Natural killer cell treated with Interleukin-12 subunit alpha and Interleukin-12 subunit beta and Interleukin-15 and Interleukin-18, amount 100 ng/mL, for 72 hours (primary cell): ENCODE measurements at regions not wholly inside any gene's neighbourhood (a gene's known extent, or its start where the extent isn't known, plus 50 kb on each side); places are given as distances from the start of the nearest gene placed in this dataset.

Experiments
- ATAC-seq, 2 donors: fragments of 150-1000 bp; cut with Tn5 transposase in 1 of 2; sonication (Bioruptor Pico), chemical (Tn5 transposase) in 1 of 2; 2 replicates each; pipeline ENCODE4 v1.10.0; 2021
- DNase-seq: peaks from one replicate; pipeline ENCODE4 v3.0.0; 2022; ENCODE audit warnings: low spot score
- H3K27ac Mint-ChIP-seq, 2 donors: 1 replicate in 1 of 2; 2 replicates in 1 of 2; pipeline ENCODE4 v1.8.0; 2022; ENCODE audit warnings: mixed read lengths in 2 of 2, mild to moderate bottlenecking in 1 of 2, moderate library complexity in 1 of 2
- H3K27me3 Mint-ChIP-seq, 2 donors: 1 replicate in 1 of 2; 2 replicates in 1 of 2; pipeline ENCODE4 v1.8.0; 2022; ENCODE audit warnings: mixed read lengths in 2 of 2
- H3K36me3 Mint-ChIP-seq: one replicate; pipeline ENCODE4 v1.8.0; 2022; ENCODE audit warnings: mixed read lengths
- H3K4me1 Mint-ChIP-seq, 2 donors: 1 replicate in 1 of 2; 2 replicates in 1 of 2; pipeline ENCODE4 v1.8.0; 2022; ENCODE audit warnings: low read depth in 2 of 2, mixed read lengths in 2 of 2, mild to moderate bottlenecking in 1 of 2
- H3K4me3 Mint-ChIP-seq: one replicate; pipeline ENCODE4 v1.8.0; 2022; ENCODE audit warnings: mixed read lengths
- H3K9me3 Mint-ChIP-seq: 2 replicates; pipeline ENCODE4 v1.8.0; 2022; ENCODE audit warnings: mixed read lengths

DNA sequence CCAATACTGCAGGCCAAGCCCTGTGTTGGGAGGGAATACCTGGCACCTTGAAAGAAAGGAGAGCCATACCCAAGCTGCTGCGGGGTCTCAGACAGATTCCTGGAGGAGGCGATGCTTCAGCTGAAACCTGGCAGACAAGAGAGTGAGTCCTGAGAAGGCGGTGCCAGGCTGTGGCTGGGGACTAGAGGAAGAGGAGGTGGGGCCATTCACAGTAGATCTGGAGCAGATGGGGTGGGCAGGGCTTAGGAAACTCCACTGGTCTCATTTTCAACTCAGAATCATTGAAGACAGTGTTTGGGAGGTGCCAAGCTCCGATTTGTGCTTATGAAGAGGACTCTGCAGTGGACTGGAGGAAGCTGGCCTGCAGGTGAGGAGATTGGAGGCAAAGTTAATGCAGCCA, 236.3 kb upstream of the MKI67 start:
- Mint-ChIP-seq H3K9me3 (no peaks in the 10 kb centered on the region), H3K4me3 (no peak overlapping the region), H3K27ac (no peak overlapping the region), H3K27me3 (peaks cover 11 to 27% of the 10 kb centered on the region in 2 donors), H3K4me1 (no peaks in the 10 kb centered on the region), H3K36me3 (no peaks in the 10 kb centered on the region)
- no peak for DNase-seq
- ATAC-seq, result no peak

DNA sequence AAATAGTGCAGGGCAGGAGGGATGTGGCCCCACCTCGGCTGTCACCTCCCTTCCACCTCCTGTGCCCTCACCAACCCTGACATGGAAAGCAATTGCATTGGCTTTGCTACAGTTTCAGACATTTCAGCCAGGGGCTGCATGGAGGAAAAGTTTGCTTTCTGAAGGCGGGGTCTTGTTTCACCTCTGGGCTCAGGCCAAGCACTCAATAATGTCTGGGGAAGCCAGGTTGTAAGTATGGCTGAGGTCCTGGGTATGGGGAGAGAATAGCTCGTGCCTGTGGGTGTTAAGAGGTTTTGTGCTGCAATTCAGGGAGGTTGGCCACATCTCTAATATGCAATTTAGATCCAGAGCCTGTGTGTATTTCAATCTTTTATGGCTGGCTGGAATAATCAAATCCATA, 238.4 kb upstream of the MKI67 start:
- H3K9me3 Mint-ChIP-seq, result no peaks in the 10 kb centered on the region
- no peak overlapping the region for H3K4me3 Mint-ChIP-seq
- no peak for ATAC-seq
- no peaks in the 10 kb centered on the region for H3K36me3 Mint-ChIP-seq
- peaks cover 8 to 21% of the 10 kb centered on the region in 2 donors for H3K27me3 Mint-ChIP-seq
- no peak for DNase-seq
- H3K27ac Mint-ChIP-seq, result no peak overlapping the region
- H3K4me1 Mint-ChIP-seq, result no peaks in the 10 kb centered on the region

DNA sequence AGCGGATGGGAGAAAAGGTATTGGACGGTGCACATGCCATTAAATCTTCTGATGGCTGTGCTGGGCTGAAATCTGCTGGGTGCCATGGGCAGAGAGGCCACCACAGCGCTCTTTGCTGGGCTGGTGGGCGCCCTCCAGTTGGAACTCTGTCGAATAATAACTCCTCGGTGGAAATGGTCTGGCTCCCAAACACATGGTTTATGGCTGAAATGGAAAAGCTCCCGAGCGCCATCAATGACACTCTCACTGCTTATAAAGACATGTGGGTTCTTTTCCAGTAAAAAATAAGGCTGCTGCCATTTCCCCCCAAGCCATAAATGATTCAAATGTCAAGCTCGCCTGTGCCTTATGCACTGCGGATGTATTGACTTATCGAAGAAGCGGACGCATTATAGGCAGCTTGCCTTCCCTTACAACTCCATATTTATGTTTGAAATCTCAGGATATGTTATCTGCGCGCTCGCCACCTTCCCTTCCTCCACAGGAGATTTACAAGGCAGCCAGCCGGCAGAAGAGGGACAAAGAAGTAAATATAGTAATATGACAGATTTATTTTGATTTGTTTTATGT, 239.0 kb upstream of the MKI67 start:
- Mint-ChIP-seq H3K4me1 (no peaks in the 10 kb centered on the region), H3K4me3 (no peak overlapping the region), H3K27me3 (peaks cover 8 to 21% of the 10 kb centered on the region in 2 donors), H3K9me3 (no peaks in the 10 kb centered on the region), H3K36me3 (no peaks in the 10 kb centered on the region), H3K27ac (no peak overlapping the region)
- DNase-seq (no peak), ATAC-seq (no peak)

DNA sequence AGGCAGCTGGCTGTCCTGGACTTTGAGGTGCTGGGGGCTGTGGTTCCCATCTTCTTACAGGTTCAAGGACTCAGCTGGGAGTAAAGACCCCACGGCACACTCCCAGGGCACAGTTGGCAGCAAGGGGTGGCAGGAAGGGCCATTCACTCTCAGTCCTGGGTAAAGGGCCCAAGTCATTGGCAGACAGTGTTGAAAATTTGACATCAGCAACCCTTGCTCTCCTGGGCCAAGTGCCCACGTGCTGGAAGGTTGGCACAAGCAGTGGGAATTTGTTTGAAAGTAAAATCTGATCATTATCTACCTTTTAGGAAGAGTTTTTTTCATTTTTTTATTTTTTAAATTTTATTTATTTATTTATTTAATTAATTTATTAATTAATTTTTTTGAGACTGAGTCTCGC, 241.6 kb upstream of the MKI67 start:
- Mint-ChIP-seq H3K27ac (no peak overlapping the region), H3K27me3 (peaks cover 2 to 14% of the 10 kb centered on the region in 2 donors), H3K4me1 (no peaks in the 10 kb centered on the region), H3K36me3 (no peaks in the 10 kb centered on the region), H3K9me3 (no peaks in the 10 kb centered on the region), H3K4me3 (no peak overlapping the region)
- DNase-seq, result no peak
- ATAC-seq, result no peak

GRCh38 chr10:128369101-128369650, 243.0 kb upstream of the MKI67 start:
- ATAC-seq, result no peak
- no peak overlapping the region for H3K4me3 Mint-ChIP-seq
- H3K27me3 Mint-ChIP-seq, result peaks cover 2 to 6% of the 10 kb centered on the region in 2 donors
- no peaks in the 10 kb centered on the region for H3K9me3 Mint-ChIP-seq
- H3K4me1 Mint-ChIP-seq, result peaks cover 5 to 9% of the 10 kb centered on the region in 2 donors
- no peak for DNase-seq
- no peaks in the 10 kb centered on the region for H3K36me3 Mint-ChIP-seq
- no peak overlapping the region for H3K27ac Mint-ChIP-seq

- DNase-seq (no peak), ATAC-seq (peak in 1 of 2 donors; percentile 72)
- H3K27me3 Mint-ChIP-seq, result peaks cover 0 to 17% of the 10 kb centered on the region in 2 donors
- H3K4me1 Mint-ChIP-seq, result peaks cover 5 to 9% of the 10 kb centered on the region in 2 donors
- H3K27ac Mint-ChIP-seq, result no peak overlapping the region
- H3K9me3 Mint-ChIP-seq, result no peaks in the 10 kb centered on the region
- no peaks in the 10 kb centered on the region for H3K36me3 Mint-ChIP-seq
- peak overlapping the region; percentile 26 for H3K4me3 Mint-ChIP-seq
These were observed 247.0 kb upstream of the MKI67 start for GRCh38 chr10:128373071-128373749.

DNA sequence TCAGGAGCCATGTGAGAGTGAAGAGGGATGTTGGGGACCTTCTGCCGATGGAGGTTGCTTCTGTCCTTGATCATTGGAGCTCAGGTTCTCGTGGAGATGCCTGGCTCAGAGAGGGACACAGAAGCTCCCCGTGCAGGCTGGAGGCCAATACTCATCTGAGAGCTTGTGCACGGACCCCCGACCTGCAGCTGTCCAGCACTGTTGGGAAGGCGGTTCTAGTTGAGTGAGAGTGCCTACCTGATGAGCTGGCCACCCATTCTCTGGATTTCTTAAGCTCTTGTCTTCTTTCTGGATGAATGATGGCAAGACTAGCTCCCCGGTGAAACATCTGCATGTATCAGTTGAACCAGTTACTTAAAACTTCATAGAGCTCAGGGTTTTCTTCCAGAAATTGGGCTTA, 247.6 kb upstream of the MKI67 start:
- no peaks in the 10 kb centered on the region for H3K9me3 Mint-ChIP-seq
- H3K36me3 Mint-ChIP-seq, result no peaks in the 10 kb centered on the region
- no peak overlapping the region for H3K4me3 Mint-ChIP-seq
- DNase-seq (no peak), ATAC-seq (no peak)
- peaks cover 3 to 17% of the 10 kb centered on the region in 2 donors for H3K27me3 Mint-ChIP-seq
- peaks cover 5 to 9% of the 10 kb centered on the region in 2 donors for H3K4me1 Mint-ChIP-seq
- H3K27ac Mint-ChIP-seq, result no peak overlapping the region

DNA sequence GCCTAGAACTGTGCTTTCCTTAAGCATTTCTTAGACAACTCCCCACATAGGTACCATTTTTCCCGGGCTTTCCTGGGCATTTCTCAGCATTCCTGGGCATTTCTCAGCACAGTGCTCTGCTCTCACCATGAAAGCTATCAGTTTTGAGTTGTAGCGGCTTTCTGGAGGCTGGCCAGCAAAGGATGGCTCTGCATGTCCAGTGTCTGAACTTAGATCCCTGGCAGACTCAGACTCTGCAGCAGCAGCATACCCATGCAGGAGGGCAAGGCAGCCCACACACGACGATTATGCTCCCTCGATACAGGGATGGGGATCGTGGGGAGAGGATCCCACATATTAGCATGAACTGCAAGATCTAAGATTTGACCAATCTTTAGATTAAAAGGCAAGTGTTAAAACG, 248.9 kb upstream of the MKI67 start:
- Mint-ChIP-seq H3K9me3 (no peaks in the 10 kb centered on the region), H3K4me1 (peaks cover 5 to 9% of the 10 kb centered on the region in 2 donors), H3K27me3 (peaks cover 10 to 23% of the 10 kb centered on the region in 2 donors), H3K4me3 (no peak overlapping the region), H3K36me3 (no peaks in the 10 kb centered on the region), H3K27ac (no peak overlapping the region)
- DNase-seq (no peak), ATAC-seq (no peak)

GRCh38 chr10:128377364-128377987, 251.3 kb upstream of the MKI67 start:
- Mint-ChIP-seq H3K36me3 (no peaks in the 10 kb centered on the region), H3K9me3 (no peaks in the 10 kb centered on the region), H3K4me1 (peaks cover 5 to 9% of the 10 kb centered on the region in 2 donors), H3K27ac (no peak overlapping the region), H3K27me3 (peaks cover 22 to 30% of the 10 kb centered on the region in 2 donors), H3K4me3 (no peak overlapping the region)
- DNase-seq (no peak), ATAC-seq (no peak)

GRCh38 chr10:128377988-128378387, 251.8 kb upstream of the MKI67 start:
- Mint-ChIP-seq H3K9me3 (no peaks in the 10 kb centered on the region), H3K4me1 (peaks cover 5 to 8% of the 10 kb centered on the region in 2 donors), H3K4me3 (no peak overlapping the region), H3K27ac (no peak overlapping the region), H3K36me3 (no peaks in the 10 kb centered on the region), H3K27me3 (peaks cover 22 to 30% of the 10 kb centered on the region in 2 donors)
- DNase-seq (no peak), ATAC-seq (no peak)

DNA sequence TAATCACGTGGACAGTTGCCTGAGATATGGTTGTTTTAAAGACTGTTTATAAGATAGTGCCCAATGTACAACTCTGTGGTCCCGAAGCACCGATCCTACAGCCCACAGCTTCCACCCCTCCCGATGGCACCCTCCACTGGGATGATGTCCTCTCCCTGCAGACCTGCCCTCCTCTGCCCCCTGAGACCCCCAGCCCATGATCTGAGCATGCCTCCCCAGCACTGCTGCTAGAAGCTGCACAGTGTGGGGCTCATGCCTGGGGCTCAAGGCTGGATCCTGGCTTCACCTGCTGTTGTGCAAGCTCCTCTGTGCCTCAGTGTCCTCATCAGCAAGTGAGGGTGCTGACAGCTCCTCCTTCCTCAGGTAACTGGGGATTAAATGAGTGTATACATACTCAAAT, 254.7 kb upstream of the MKI67 start:
- no peaks in the 10 kb centered on the region for H3K4me1 Mint-ChIP-seq
- H3K36me3 Mint-ChIP-seq, result no peaks in the 10 kb centered on the region
- no peak overlapping the region for H3K4me3 Mint-ChIP-seq
- DNase-seq (no peak), ATAC-seq (peak; percentile 22 to 61)
- H3K27ac Mint-ChIP-seq, result no peak overlapping the region
- H3K9me3 Mint-ChIP-seq, result no peaks in the 10 kb centered on the region
- peaks cover 20 to 37% of the 10 kb centered on the region in 2 donors for H3K27me3 Mint-ChIP-seq

DNA sequence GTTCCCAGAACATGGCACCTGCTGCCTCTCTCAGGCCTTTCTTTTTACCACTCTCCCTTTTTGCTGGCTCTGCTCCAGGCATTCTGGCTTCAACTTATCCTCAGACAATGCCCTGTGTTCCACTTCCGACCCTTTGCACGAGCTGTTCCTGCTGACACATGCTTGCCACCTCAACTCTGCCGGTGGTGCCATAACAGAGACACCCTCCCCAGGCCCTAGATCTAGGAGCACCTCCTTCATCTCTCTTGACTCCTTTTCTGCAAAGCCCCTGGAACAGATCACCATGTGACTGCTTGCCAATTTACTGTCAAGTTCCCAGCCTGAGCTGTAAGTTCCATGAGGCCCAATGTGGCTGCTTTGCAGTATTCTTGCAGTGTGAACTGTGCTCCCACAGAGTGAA, 256.0 kb upstream of the MKI67 start:
- Mint-ChIP-seq H3K36me3 (no peaks in the 10 kb centered on the region), H3K9me3 (no peaks in the 10 kb centered on the region), H3K4me3 (no peak overlapping the region), H3K27ac (no peak overlapping the region), H3K27me3 (peaks cover 20 to 43% of the 10 kb centered on the region in 2 donors), H3K4me1 (no peaks in the 10 kb centered on the region)
- DNase-seq, result no peak
- ATAC-seq, result no peak

DNA sequence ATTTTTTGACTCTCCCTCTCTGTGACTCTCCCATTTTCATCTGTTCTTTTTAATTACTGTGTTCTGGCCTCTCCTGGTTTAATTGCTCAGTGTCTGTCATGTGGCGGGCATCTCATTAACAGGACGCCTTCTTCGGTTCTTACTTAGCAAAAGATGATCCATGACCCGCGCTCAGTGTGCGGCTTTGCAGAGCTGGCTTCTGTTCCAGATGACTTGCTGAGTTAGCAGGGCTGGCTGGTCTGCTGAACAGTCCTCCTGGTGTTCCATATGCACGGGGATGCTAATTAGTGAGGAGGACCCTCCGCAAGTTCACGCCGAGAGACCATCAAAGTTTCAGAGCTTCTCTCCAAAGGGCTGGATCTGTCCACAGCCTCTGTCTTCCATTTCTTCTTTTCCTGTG, 258.6 kb upstream of the MKI67 start:
- DNase-seq (no peak), ATAC-seq (no peak)
- H3K4me3 Mint-ChIP-seq, result no peak overlapping the region
- H3K27ac Mint-ChIP-seq, result no peak overlapping the region
- H3K27me3 Mint-ChIP-seq, result peaks cover 18 to 41% of the 10 kb centered on the region in 2 donors
- no peaks in the 10 kb centered on the region for H3K4me1 Mint-ChIP-seq
- H3K9me3 Mint-ChIP-seq, result no peaks in the 10 kb centered on the region
- no peaks in the 10 kb centered on the region for H3K36me3 Mint-ChIP-seq

GRCh38 chr10:128386231-128386630, 260.0 kb upstream of the MKI67 start:
- ATAC-seq, result no peak
- Mint-ChIP-seq H3K4me3 (no peak overlapping the region), H3K9me3 (no peaks in the 10 kb centered on the region), H3K4me1 (no peaks in the 10 kb centered on the region), H3K27me3 (peaks cover 14 to 39% of the 10 kb centered on the region in 2 donors), H3K36me3 (no peaks in the 10 kb centered on the region), H3K27ac (no peak overlapping the region)
- no peak for DNase-seq
